Skeletal muscle cell (primary cell): ENCODE measurements at regions not wholly inside any gene's neighbourhood (a gene's known extent, or its start where the extent isn't known, plus 50 kb on each side); places are given as distances from the start of the nearest gene placed in this dataset.

ENCODE experiments used
- DNase-seq: peaks from one replicate; pipeline ENCODE4 v3.0.0-alpha.2; 2010; ENCODE audit warnings: low read depth
- H3K4me3 ChIP-seq: 2 replicates; pipeline ENCODE4 v1.5.1; 2011; ENCODE audit warnings: low read depth, mild to moderate bottlenecking, control low read depth, low read length, moderate library complexity

- no peak overlapping the region for H3K4me3 ChIP-seq
- no peak for DNase-seq
Measured at GRCh38 chr10:128219295-128219694, 93.1 kb upstream of the MKI67 start.

- no peak for DNase-seq
- no peak overlapping the region for H3K4me3 ChIP-seq
Measured at GRCh38 chr10:128220021-128220420, 93.8 kb upstream of the MKI67 start.

GRCh38 chr10:128221117-128221516 is 94.9 kb upstream of the MKI67 start:
- H3K4me3 ChIP-seq = no peak overlapping the region
- no peak for DNase-seq

- no peak for DNase-seq
- no peak overlapping the region for H3K4me3 ChIP-seq
Measured at GRCh38 chr10:128221807-128222206, 95.6 kb upstream of the MKI67 start.

GRCh38 chr10:128222332-128222849 is 96.2 kb upstream of the MKI67 start:
- no peak for DNase-seq
- no peak overlapping the region for H3K4me3 ChIP-seq

- H3K4me3 ChIP-seq = no peak overlapping the region
- no peak for DNase-seq
Measured at GRCh38 chr10:128230401-128230800, 104.2 kb upstream of the MKI67 start.

GRCh38 chr10:128233422-128233821 is 107.2 kb upstream of the MKI67 start:
- H3K4me3 ChIP-seq = no peak overlapping the region
- no peak for DNase-seq

GRCh38 chr10:128237710-128238109 is 111.5 kb upstream of the MKI67 start:
- no peak overlapping the region for H3K4me3 ChIP-seq
- DNase-seq = no peak

GRCh38 chr10:128241023-128241422 is 114.8 kb upstream of the MKI67 start:
- no peak overlapping the region for H3K4me3 ChIP-seq
- no peak for DNase-seq

- no peak for DNase-seq
Measured at GRCh38 chr10:128242641-128243040, 116.4 kb upstream of the MKI67 start.

GRCh38 chr10:128245026-128245425 is 118.8 kb upstream of the MKI67 start:
- DNase-seq = no peak
- no peak overlapping the region for H3K4me3 ChIP-seq

More at GRCh38 chr10:128242641-128243040, 116.4 kb upstream of the MKI67 start:
- H3K4me3 ChIP-seq = no peak overlapping the region

GRCh38 chr10:128247576-128247975 is 121.4 kb upstream of the MKI67 start:
- DNase-seq = no peak
- no peak overlapping the region for H3K4me3 ChIP-seq

- no peak overlapping the region for H3K4me3 ChIP-seq
- no peak for DNase-seq
Measured at GRCh38 chr10:128254476-128254875, 128.3 kb upstream of the MKI67 start.

- DNase-seq = no peak
- H3K4me3 ChIP-seq = no peak overlapping the region
Measured at GRCh38 chr10:128257428-128257827, 131.2 kb upstream of the MKI67 start.

- no peak for DNase-seq
- no peak overlapping the region for H3K4me3 ChIP-seq
Measured at GRCh38 chr10:128258421-128258976, 132.3 kb upstream of the MKI67 start.

- DNase-seq = no peak
- H3K4me3 ChIP-seq = no peak overlapping the region
Measured at GRCh38 chr10:128263891-128264688, 137.9 kb upstream of the MKI67 start.

- DNase-seq = no peak
- H3K4me3 ChIP-seq = no peak overlapping the region
Measured at GRCh38 chr10:128265596-128265995, 139.4 kb upstream of the MKI67 start.

GRCh38 chr10:128267581-128267980 is 141.4 kb upstream of the MKI67 start:
- no peak overlapping the region for H3K4me3 ChIP-seq
- no peak for DNase-seq

GRCh38 chr10:128268015-128268722 is 141.9 kb upstream of the MKI67 start:
- no peak overlapping the region for H3K4me3 ChIP-seq
- no peak for DNase-seq

GRCh38 chr10:128274938-128275337 is 148.7 kb upstream of the MKI67 start:
- H3K4me3 ChIP-seq = no peak overlapping the region

More at GRCh38 chr10:128274938-128275337, 148.7 kb upstream of the MKI67 start:
- peak; percentile 30 for DNase-seq
